ENCODE measurements at regions not wholly inside any gene's neighbourhood (a gene's known extent, or its start where the extent isn't known, plus 50 kb on each side); places are given as distances from the start of the nearest gene placed in this dataset.
"Not testable (repeated sequence)": the region's sequence is repeated elsewhere in the genome, so short reads cannot be mapped to it uniquely, and the experiment has no call there.

GRCh38 chr1:78267513-78268218 lies 221.9 kb downstream of the GIPC2 start:
- no peak for DNase-seq (ENCODE audit: low read depth)
- H3K4me3 ChIP-seq (replicated peaks; ENCODE audit: low read depth, low read length) = no peak overlapping the region
- TF ChIP-seq CTCF (IDR thresholded peaks at IDR 0.05; ENCODE audit: low read length, missing control alignments) = no peak

- DNase-seq (ENCODE audit: low read depth) = no peak
- no peak for TF ChIP-seq CTCF (IDR thresholded peaks at IDR 0.05; ENCODE audit: low read length, missing control alignments)
- no peak overlapping the region for H3K4me3 ChIP-seq (replicated peaks; ENCODE audit: low read depth, low read length)
Measured at GRCh38 chr1:78269591-78269990, 221.2 kb upstream of the PTGFR start.

- not testable (repeated sequence) for H3K4me3 ChIP-seq (replicated peaks; ENCODE audit: low read depth, low read length); DNase-seq (ENCODE audit: low read depth)
Measured at GRCh38 chr1:78271423-78271822, 219.4 kb upstream of the PTGFR start.

- peak; percentile 47 for DNase-seq (ENCODE audit: low read depth)
- TF ChIP-seq CTCF (IDR thresholded peaks at IDR 0.05; ENCODE audit: low read length, missing control alignments) = no peak
- H3K4me3 ChIP-seq (replicated peaks; ENCODE audit: low read depth, low read length) = no peak overlapping the region
Measured at GRCh38 chr1:78274814-78275213, 216.0 kb upstream of the PTGFR start.

- DNase-seq (ENCODE audit: low read depth) = peak; percentile 55
- no peak for TF ChIP-seq CTCF (IDR thresholded peaks at IDR 0.05; ENCODE audit: low read length, missing control alignments)
- H3K4me3 ChIP-seq (replicated peaks; ENCODE audit: low read depth, low read length) = no peak overlapping the region
Measured at GRCh38 chr1:78275456-78275855, 215.3 kb upstream of the PTGFR start.

- peak; percentile 5 for TF ChIP-seq CTCF (IDR thresholded peaks at IDR 0.05; ENCODE audit: low read length, missing control alignments)
- DNase-seq (ENCODE audit: low read depth) = peak; percentile 23
- no peak overlapping the region for H3K4me3 ChIP-seq (replicated peaks; ENCODE audit: low read depth, low read length)
Measured at GRCh38 chr1:78275906-78276685, 214.7 kb upstream of the PTGFR start.

GRCh38 chr1:78277253-78277652 lies 213.5 kb upstream of the PTGFR start:
- peak; percentile 49 for DNase-seq (ENCODE audit: low read depth)
- H3K4me3 ChIP-seq (replicated peaks; ENCODE audit: low read depth, low read length) = no peak overlapping the region
- TF ChIP-seq CTCF (IDR thresholded peaks at IDR 0.05; ENCODE audit: low read length, missing control alignments) = no peak
